ENCODE measurements at regions not wholly inside any gene's neighbourhood (a gene's known extent, or its start where the extent isn't known, plus 50 kb on each side); places are given as distances from the start of the nearest gene placed in this dataset.

DNA sequence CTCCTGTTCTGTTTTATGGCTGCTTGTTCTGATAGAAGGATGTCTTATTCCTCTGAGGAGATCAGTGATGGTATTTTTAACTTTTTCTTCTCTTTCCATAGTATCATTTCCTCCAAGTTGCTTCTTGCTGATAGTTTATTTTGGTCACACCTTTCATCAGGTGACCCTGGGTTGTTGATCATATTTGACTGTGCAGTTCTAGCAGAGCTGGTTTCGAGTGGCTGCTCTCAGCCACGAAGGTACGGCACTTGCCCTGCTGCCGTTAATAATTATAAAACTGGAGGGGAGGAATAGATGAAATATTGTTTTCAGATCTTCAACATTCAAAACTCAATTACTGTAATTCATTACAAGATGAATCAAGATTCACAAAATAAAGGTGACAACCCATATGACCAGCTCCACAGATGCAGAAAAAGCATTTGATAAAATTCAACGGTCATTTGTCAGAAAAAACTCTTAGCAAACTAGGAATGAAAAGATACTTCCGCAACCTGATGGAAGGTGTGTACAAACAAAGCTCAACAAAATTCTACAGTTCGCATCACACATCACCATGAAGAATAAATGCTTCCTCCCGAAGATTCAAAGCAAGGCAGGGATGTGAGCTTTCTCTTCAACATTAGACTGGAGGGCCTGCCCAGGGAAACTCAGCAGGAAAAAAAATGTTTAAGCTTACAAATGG is 59.2 kb upstream of the RTL6 start:
- no peak overlapping the region for H3K4me3 Mint-ChIP-seq (ENCODE audit: low read depth)
- DNase-seq (ENCODE audit: low spot score, unreplicated experiment) = no peak
- no peaks in the 10 kb centered on the region for H3K36me3 Mint-ChIP-seq (ENCODE audit: insufficient read depth)
- H3K4me1 Mint-ChIP-seq (ENCODE audit: low read depth) = no peaks in the 10 kb centered on the region
- TF ChIP-seq, protein P1, sequence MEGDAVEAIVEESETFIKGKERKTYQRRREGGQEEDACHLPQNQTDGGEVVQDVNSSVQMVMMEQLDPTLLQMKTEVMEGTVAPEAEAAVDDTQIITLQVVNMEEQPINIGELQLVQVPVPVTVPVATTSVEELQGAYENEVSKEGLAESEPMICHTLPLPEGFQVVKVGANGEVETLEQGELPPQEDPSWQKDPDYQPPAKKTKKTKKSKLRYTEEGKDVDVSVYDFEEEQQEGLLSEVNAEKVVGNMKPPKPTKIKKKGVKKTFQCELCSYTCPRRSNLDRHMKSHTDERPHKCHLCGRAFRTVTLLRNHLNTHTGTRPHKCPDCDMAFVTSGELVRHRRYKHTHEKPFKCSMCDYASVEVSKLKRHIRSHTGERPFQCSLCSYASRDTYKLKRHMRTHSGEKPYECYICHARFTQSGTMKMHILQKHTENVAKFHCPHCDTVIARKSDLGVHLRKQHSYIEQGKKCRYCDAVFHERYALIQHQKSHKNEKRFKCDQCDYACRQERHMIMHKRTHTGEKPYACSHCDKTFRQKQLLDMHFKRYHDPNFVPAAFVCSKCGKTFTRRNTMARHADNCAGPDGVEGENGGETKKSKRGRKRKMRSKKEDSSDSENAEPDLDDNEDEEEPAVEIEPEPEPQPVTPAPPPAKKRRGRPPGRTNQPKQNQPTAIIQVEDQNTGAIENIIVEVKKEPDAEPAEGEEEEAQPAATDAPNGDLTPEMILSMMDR (IDR thresholded peaks at IDR 0.05; ENCODE audit: unreplicated experiment) = no peak
- no peak overlapping the region for H3K27ac Mint-ChIP-seq
- H3K27me3 Mint-ChIP-seq = peaks cover 20% of the 10 kb centered on the region
- H3K9me3 Mint-ChIP-seq (ENCODE audit: low read depth) = peaks cover 5% of the 10 kb centered on the region

- no peak overlapping the region for H3K27ac Mint-ChIP-seq
- H3K36me3 Mint-ChIP-seq (ENCODE audit: insufficient read depth) = no peaks in the 10 kb centered on the region
- no peaks in the 10 kb centered on the region for H3K4me1 Mint-ChIP-seq (ENCODE audit: low read depth)
- peaks cover 5% of the 10 kb centered on the region for H3K9me3 Mint-ChIP-seq (ENCODE audit: low read depth)
- TF ChIP-seq, protein P1 (IDR thresholded peaks at IDR 0.05; ENCODE audit: unreplicated experiment) = no peak
- H3K4me3 Mint-ChIP-seq (ENCODE audit: low read depth) = no peak overlapping the region
- H3K27me3 Mint-ChIP-seq = peaks cover 23% of the 10 kb centered on the region
- no peak for DNase-seq (ENCODE audit: low spot score, unreplicated experiment)
Observed at GRCh38 chr22:44555597-44555996, 57.6 kb upstream of the RTL6 start.

DNA sequence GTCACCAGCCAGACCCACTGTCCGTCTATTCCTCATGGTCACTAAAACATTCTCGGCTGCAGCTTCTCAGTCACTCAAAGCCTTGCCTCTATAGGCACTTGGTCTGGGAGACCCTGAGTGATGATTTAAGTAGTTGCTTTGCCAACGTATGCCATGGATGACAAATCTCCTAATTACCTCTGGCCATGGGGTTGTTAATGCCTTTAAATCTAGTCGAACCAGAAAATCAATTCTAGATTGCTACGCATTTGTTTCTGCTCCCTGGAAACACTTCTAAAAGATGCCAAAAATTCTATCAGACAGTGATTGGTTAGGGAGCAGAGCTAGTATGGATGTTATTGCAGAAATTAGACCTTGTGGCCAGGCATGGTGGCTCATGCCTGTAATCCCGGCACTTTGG is 57.0 kb upstream of the RTL6 start:
- peaks cover 5% of the 10 kb centered on the region for H3K9me3 Mint-ChIP-seq (ENCODE audit: low read depth)
- peaks cover 23% of the 10 kb centered on the region for H3K27me3 Mint-ChIP-seq
- TF ChIP-seq, protein P1 (IDR thresholded peaks at IDR 0.05; ENCODE audit: unreplicated experiment) = no peak
- no peak overlapping the region for H3K27ac Mint-ChIP-seq
- no peaks in the 10 kb centered on the region for H3K36me3 Mint-ChIP-seq (ENCODE audit: insufficient read depth)
- H3K4me1 Mint-ChIP-seq (ENCODE audit: low read depth) = no peaks in the 10 kb centered on the region
- H3K4me3 Mint-ChIP-seq (ENCODE audit: low read depth) = no peak overlapping the region
- DNase-seq (ENCODE audit: low spot score, unreplicated experiment) = no peak

- H3K27ac Mint-ChIP-seq = no peak overlapping the region
- H3K4me1 Mint-ChIP-seq (ENCODE audit: low read depth) = no peaks in the 10 kb centered on the region
- DNase-seq (ENCODE audit: low spot score, unreplicated experiment) = no peak
- peaks cover 23% of the 10 kb centered on the region for H3K27me3 Mint-ChIP-seq
- TF ChIP-seq, protein P1 (IDR thresholded peaks at IDR 0.05; ENCODE audit: unreplicated experiment) = no peak
- H3K4me3 Mint-ChIP-seq (ENCODE audit: low read depth) = no peak overlapping the region
- no peaks in the 10 kb centered on the region for H3K9me3 Mint-ChIP-seq (ENCODE audit: low read depth)
- no peaks in the 10 kb centered on the region for H3K36me3 Mint-ChIP-seq (ENCODE audit: insufficient read depth)
Observed at GRCh38 chr22:44554411-44554810, 56.4 kb upstream of the RTL6 start.

DNA sequence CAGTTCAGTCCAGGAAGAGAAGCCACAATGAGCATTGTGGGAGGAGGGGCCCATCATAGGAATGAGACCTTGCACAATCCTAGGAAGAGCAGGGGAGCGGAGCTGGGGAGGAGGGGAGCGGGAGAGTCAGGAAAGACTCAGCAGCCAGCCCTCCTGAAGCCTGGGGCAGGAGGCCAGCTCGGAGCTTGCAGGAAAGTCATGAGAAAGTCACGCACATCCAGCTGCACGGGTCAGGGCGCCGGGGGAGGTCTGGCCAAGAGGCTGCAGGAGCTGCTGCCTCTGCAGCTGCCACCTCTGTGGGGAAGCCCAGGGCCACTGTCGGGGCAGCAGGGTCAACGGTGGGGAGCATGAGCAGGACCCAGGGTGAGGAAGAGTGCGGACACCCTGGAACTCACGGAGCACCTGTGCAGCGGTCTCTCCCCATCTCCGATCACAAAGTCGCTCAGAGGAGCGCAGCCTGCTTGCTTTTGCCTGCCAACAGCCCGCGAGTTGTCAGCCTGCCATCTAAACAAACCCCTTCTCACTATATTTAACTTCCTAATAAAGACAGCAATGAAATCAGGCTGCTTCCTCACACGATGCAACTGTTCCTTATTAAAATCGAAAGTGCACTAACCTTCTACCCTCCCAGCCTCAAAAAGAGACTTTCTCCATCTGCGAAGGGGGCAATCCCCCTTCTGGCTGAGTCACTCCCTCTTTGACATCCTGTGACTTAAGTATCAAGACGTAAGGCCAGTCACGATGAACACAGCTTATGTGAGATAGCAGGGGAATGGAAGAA is 52.9 kb upstream of the RTL6 start:
- H3K27me3 Mint-ChIP-seq = peaks cover 23% of the 10 kb centered on the region
- no peaks in the 10 kb centered on the region for H3K36me3 Mint-ChIP-seq (ENCODE audit: insufficient read depth)
- H3K4me3 Mint-ChIP-seq (ENCODE audit: low read depth) = no peak overlapping the region
- no peak overlapping the region for H3K27ac Mint-ChIP-seq
- H3K4me1 Mint-ChIP-seq (ENCODE audit: low read depth) = no peaks in the 10 kb centered on the region
- TF ChIP-seq, protein P1 (IDR thresholded peaks at IDR 0.05; ENCODE audit: unreplicated experiment) = no peak
- no peaks in the 10 kb centered on the region for H3K9me3 Mint-ChIP-seq (ENCODE audit: low read depth)
- DNase-seq (ENCODE audit: low spot score, unreplicated experiment) = no peak
